Fibroblast of skin of right biceps (primary cell): ENCODE measurements at regions not wholly inside any gene's neighbourhood (a gene's known extent, or its start where the extent isn't known, plus 50 kb on each side); places are given as distances from the start of the nearest gene placed in this dataset.
A peak's percentile ranks its signal among the peaks of the same experiment; 100 is the strongest.

Experiments
- DNase-seq: peaks from one replicate; pipeline ENCODE4 v3.0.0-alpha.2; 2013

GRCh38 chr9:16158093-16158492, 605.2 kb downstream of the CCDC171 start:
- no peak for DNase-seq

- DNase-seq: no peak
Observed at GRCh38 chr9:16161483-16161882, 608.6 kb downstream of the CCDC171 start.

- DNase-seq: no peak
Observed at GRCh38 chr9:16170119-16170518, 617.3 kb downstream of the CCDC171 start.

- no peak for DNase-seq
Observed at GRCh38 chr9:16171911-16172310, 619.1 kb downstream of the CCDC171 start.

GRCh38 chr9:16172796-16173195, 620.0 kb downstream of the CCDC171 start:
- DNase-seq: no peak

GRCh38 chr9:16174915-16175314, 622.1 kb downstream of the CCDC171 start:
- DNase-seq: no peak

GRCh38 chr9:16175461-16175860, 622.6 kb downstream of the CCDC171 start:
- DNase-seq: no peak

- DNase-seq: no peak
Observed at GRCh38 chr9:16178294-16178693, 625.5 kb downstream of the CCDC171 start.

- no peak for DNase-seq
Observed at GRCh38 chr9:16179566-16179965, 626.7 kb downstream of the CCDC171 start.

- DNase-seq: no peak
Observed at GRCh38 chr9:16180091-16180490, 627.2 kb downstream of the CCDC171 start.

- DNase-seq: peak; percentile 85
Observed at GRCh38 chr9:16180546-16180945, 627.7 kb downstream of the CCDC171 start.

- no peak for DNase-seq
Observed at GRCh38 chr9:16181539-16181938, 628.7 kb downstream of the CCDC171 start.

GRCh38 chr9:16182784-16183183, 629.9 kb downstream of the CCDC171 start:
- DNase-seq: no peak

GRCh38 chr9:16184964-16185646, 632.3 kb downstream of the CCDC171 start:
- DNase-seq: peak; percentile 49

- DNase-seq: peak; percentile 63
Observed at GRCh38 chr9:16191191-16191590, 638.3 kb downstream of the CCDC171 start.

GRCh38 chr9:16191691-16192402, 639.0 kb downstream of the CCDC171 start:
- peak; percentile 96 for DNase-seq

- DNase-seq: peak; percentile 61
Observed at GRCh38 chr9:16192403-16193017, 639.7 kb downstream of the CCDC171 start.

- DNase-seq: peak; percentile 44
Observed at GRCh38 chr9:16193066-16193465, 640.2 kb downstream of the CCDC171 start.

- peak; percentile 40 for DNase-seq
Observed at GRCh38 chr9:16196206-16196605, 643.4 kb downstream of the CCDC171 start.

- no peak for DNase-seq
Observed at GRCh38 chr9:16197578-16198370, 644.9 kb downstream of the CCDC171 start.

- DNase-seq: no peak
Observed at GRCh38 chr9:16198996-16199395, 646.2 kb downstream of the CCDC171 start.

GRCh38 chr9:16202221-16202620, 649.4 kb downstream of the CCDC171 start:
- DNase-seq: no peak
